ENCODE measurements at regions not wholly inside any gene's neighbourhood (a gene's known extent, or its start where the extent isn't known, plus 50 kb on each side); places are given as distances from the start of the nearest gene placed in this dataset.

DNA sequence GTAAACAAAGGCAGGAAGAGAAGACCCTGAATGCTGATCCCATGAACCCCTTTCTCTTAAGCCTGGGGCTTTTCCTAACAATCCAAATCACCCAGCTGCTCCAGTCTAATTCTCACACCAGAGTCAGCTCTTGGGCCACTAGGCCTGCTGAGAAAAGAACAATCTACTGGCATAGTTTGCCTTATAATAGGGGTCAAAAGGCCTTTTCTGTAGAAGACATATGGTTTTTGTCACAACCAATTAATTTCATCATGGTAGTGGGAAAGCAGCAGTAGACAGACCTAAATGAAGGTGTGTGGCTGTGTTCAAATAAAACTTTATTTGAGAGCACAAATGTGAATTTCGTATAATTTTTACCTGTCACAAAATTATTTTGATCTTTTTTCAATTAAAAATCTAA, 994.7 kb upstream of the EPHA7 start:
- TF ChIP-seq, protein P1, sequence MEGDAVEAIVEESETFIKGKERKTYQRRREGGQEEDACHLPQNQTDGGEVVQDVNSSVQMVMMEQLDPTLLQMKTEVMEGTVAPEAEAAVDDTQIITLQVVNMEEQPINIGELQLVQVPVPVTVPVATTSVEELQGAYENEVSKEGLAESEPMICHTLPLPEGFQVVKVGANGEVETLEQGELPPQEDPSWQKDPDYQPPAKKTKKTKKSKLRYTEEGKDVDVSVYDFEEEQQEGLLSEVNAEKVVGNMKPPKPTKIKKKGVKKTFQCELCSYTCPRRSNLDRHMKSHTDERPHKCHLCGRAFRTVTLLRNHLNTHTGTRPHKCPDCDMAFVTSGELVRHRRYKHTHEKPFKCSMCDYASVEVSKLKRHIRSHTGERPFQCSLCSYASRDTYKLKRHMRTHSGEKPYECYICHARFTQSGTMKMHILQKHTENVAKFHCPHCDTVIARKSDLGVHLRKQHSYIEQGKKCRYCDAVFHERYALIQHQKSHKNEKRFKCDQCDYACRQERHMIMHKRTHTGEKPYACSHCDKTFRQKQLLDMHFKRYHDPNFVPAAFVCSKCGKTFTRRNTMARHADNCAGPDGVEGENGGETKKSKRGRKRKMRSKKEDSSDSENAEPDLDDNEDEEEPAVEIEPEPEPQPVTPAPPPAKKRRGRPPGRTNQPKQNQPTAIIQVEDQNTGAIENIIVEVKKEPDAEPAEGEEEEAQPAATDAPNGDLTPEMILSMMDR (IDR thresholded peaks at IDR 0.05) = no peak
- TF ChIP-seq POLR2A (IDR thresholded peaks at IDR 0.05) (no peak), EP300 (IDR thresholded peaks at IDR 0.05) (no peak), POLR2AphosphoS5 (IDR thresholded peaks at IDR 0.05) (no peak)
